ENCODE measurements at regions not wholly inside any gene's neighbourhood (a gene's known extent, or its start where the extent isn't known, plus 50 kb on each side); places are given as distances from the start of the nearest gene placed in this dataset.

DNA sequence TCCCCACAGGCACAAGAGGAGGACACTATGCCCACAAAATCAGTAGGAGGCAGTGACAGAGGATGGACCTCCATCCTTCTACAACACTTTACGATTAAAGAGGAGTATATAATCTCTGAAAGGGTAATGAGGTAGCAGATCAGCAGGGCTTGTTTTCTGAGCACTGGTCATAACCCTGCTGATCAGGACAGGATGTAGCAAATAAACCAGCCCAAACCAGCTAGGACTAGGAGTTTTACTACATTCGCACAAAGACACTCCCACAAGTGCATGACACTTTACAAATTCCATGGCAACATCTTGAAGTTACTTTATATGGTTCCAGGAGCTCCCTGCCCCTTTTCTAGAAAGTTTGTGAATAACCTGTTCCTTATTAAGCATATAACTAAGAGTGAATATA is 73.3 kb upstream of the CHD6 start:
- TF ChIP-seq POLR2A (IDR thresholded peaks at IDR 0.05): no peak
- TF ChIP-seq, protein P1, sequence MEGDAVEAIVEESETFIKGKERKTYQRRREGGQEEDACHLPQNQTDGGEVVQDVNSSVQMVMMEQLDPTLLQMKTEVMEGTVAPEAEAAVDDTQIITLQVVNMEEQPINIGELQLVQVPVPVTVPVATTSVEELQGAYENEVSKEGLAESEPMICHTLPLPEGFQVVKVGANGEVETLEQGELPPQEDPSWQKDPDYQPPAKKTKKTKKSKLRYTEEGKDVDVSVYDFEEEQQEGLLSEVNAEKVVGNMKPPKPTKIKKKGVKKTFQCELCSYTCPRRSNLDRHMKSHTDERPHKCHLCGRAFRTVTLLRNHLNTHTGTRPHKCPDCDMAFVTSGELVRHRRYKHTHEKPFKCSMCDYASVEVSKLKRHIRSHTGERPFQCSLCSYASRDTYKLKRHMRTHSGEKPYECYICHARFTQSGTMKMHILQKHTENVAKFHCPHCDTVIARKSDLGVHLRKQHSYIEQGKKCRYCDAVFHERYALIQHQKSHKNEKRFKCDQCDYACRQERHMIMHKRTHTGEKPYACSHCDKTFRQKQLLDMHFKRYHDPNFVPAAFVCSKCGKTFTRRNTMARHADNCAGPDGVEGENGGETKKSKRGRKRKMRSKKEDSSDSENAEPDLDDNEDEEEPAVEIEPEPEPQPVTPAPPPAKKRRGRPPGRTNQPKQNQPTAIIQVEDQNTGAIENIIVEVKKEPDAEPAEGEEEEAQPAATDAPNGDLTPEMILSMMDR (IDR thresholded peaks at IDR 0.05): no peak

Data from heart left ventricle (tissue), 13 donors.